ENCODE measurements at regions not wholly inside any gene's neighbourhood (a gene's known extent, or its start where the extent isn't known, plus 50 kb on each side); places are given as distances from the start of the nearest gene placed in this dataset.

DNA sequence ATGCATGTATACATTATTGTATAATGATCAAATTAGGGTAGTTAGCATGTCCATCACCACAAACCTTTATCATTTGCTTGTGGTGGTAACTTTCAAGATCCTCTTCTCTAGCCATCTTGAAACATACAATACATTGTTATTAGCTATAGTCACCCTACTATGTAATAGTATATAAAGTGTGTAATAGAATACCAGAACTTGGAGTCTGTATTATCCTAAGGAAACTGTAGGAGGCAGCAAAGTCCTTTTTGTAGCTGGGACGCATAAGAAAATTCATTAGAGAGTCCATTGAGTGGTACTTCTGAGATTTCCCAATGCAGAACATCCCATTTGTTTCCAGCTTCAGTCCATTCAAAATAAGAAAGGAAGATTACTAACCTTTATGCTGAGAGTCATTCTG lies 325.9 kb upstream of the LRFN5 start:
- H3K36me3 ChIP-seq (ENCODE audit: control insufficient read depth, insufficient read depth, low read length) = no peaks in the 10 kb centered on the region
- no peaks in the 10 kb centered on the region for H3K4me1 ChIP-seq (ENCODE audit: control insufficient read depth, insufficient read depth, low read length)
- no peak overlapping the region for H3K4me3 ChIP-seq (ENCODE audit: low read depth in 2 of 2, low read length in 2 of 2)
- H3K9me3 ChIP-seq (ENCODE audit: control insufficient read depth, insufficient read depth, low read depth, low read length) = no peaks in the 10 kb centered on the region
- DNase-seq (ENCODE audit: low read depth, low spot score) (no peak), ATAC-seq (no peak)
- H3K27me3 ChIP-seq (ENCODE audit: control insufficient read depth, insufficient read depth, low read length) = no peaks in the 10 kb centered on the region
- BruUV-seq (replicated peaks) = no TSS peak
- no peak for TF ChIP-seq REST (IDR thresholded peaks at IDR 0.05; ENCODE audit: insufficient read depth in 1 of 2, low read depth in 2 of 2, low read length in 1 of 2)
- no peak for TF ChIP-seq SIN3A (IDR thresholded peaks at IDR 0.05; ENCODE audit: borderline replicate concordance, insufficient read depth, low read depth, low read length)
- TF ChIP-seq CTCF (IDR thresholded peaks at IDR 0.05) = peak; percentile 45; the same call in 1 of the 2 replicates
- intact Hi-C loops (cut with micrococcal nuclease; ENCODE audit: unreplicated experiment) (loop anchor here (10.0 kb wide), 1 partner anchor 324 kb away; the partner anchor contains the start of gene LRFN5), in situ Hi-C loops (cut with HindIII; ENCODE audit: low pct_unique_long_range_greater_than_20kb, low sequenced_read_pairs) (no loop called here)
- no peak overlapping the region for H3K27ac ChIP-seq (ENCODE audit: low read length)
- POLR2A ChIA-PET = no interaction called here
- CTCF ChIA-PET = interaction anchor here (0.5 to 1.2 kb wide), 2 partner anchors 246 to 320 kb away, joined by 3 to 6 read pairs; no protein-coding TSS in a partner anchor

DNA sequence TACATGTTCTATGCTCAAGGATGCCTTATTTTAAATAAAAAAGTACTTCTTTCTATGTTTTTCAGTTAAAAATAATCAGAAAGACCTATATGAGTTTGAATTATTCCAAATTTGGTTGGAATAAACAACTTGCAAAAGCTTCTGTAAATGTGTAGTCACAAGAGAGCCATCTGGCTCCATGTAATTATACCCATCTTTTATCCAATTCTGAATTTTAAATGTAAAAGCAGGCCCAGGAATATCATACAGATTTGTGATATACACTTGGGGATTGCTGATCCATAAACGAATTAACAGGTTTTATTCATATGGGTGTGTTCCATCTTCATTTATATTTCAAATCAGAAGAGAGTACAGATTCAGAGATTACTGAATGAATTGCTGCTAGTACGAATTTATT lies 329.2 kb upstream of the LRFN5 start:
- ChIA-PET CTCF (no interaction called here), POLR2A (no interaction called here)
- Histone ChIP-seq H3K9me3 (ENCODE audit: control insufficient read depth, insufficient read depth, low read depth, low read length) (no peaks in the 10 kb centered on the region), H3K4me1 (ENCODE audit: control insufficient read depth, insufficient read depth, low read length) (no peaks in the 10 kb centered on the region), H3K4me3 (ENCODE audit: low read depth in 2 of 2, low read length in 2 of 2) (no peak overlapping the region), H3K27me3 (ENCODE audit: control insufficient read depth, insufficient read depth, low read length) (no peaks in the 10 kb centered on the region), H3K36me3 (ENCODE audit: control insufficient read depth, insufficient read depth, low read length) (no peaks in the 10 kb centered on the region), H3K27ac (ENCODE audit: low read length) (no peak overlapping the region)
- TF ChIP-seq SIN3A (IDR thresholded peaks at IDR 0.05; ENCODE audit: borderline replicate concordance, insufficient read depth, low read depth, low read length) (no peak), CTCF (IDR thresholded peaks at IDR 0.05) (no peak), REST (IDR thresholded peaks at IDR 0.05; ENCODE audit: insufficient read depth in 1 of 2, low read depth in 2 of 2, low read length in 1 of 2) (no peak), POLR2AphosphoS5 (IDR thresholded peaks at IDR 0.05; ENCODE audit: low read depth, low read length) (no peak), TCF7L2 (IDR thresholded peaks at IDR 0.05; ENCODE audit: low read depth, low read length) (no peak)
- intact Hi-C loops (cut with micrococcal nuclease; ENCODE audit: unreplicated experiment) (no loop called here), in situ Hi-C loops (cut with HindIII; ENCODE audit: low pct_unique_long_range_greater_than_20kb, low sequenced_read_pairs) (no loop called here)
- DNase-seq (ENCODE audit: low read depth, low spot score) = no peak
- no peak for ATAC-seq
- BruUV-seq (replicated peaks) = no TSS peak

Data from Panc1 (cell line).